ENCODE measurements at regions not wholly inside any gene's neighbourhood (a gene's known extent, or its start where the extent isn't known, plus 50 kb on each side); places are given as distances from the start of the nearest gene placed in this dataset.

DNA sequence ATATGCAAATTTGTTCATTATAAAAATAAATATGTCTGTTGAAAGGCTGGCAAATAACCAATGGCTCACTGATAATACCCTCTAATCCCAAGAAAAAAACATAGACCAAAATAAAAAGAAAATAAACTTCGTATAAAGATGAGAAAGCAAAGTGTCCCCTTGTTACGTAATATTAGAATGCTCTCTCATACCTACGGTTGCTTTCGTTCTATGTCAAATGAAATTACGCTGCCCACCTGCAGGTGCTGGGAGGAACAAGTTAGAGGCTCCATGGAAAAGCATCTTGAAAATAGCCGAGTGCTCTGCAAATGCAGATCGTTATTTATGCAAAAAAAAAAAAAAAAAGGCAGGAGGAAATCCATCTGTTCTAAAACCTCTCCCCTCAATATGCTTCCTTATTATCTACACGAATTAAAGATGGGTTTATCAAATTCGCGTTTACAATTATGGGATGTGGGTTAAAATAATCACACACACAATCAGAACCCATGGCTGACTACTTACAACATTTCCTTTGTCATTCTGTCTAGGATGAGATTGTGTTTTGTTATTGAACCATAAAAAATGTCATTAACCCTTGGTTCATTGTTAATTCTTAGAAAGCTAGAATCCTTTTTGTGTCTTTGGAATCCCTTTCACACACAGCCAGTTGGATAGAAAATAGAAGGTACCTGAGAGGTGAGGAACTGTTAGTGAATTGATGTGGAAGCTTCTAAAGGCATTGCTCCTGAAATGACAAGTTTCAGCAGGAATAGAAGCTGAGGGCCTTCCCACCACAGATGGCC is 268.6 kb downstream of the SETD4 start:
- H3K14ac ChIP-seq (ENCODE audit: insufficient read depth, low read length): no peak overlapping the region
- no peak overlapping the region for H2BK120ac ChIP-seq (ENCODE audit: low read depth, low read length, poor library complexity, severe bottlenecking)
- peaks cover 2 to 8% of the 10 kb centered on the region in 2 experiments; a peak in 4 of 5 replicates for H3K9me3 Mint-ChIP-seq
- H3K23ac ChIP-seq (ENCODE audit: insufficient read length, low read depth, low read length): no peak overlapping the region
- H4K8ac ChIP-seq (replicated peaks; ENCODE audit: insufficient read length, low read depth, low read length): no peak overlapping the region
- H4K20me1 ChIP-seq (ENCODE audit: control insufficient read depth, insufficient read depth, insufficient read length): no peaks in the 10 kb centered on the region
- H3K79me2 ChIP-seq (ENCODE audit: insufficient read depth, low read length): no peaks in the 10 kb centered on the region
- no peak overlapping the region for H2BK12ac ChIP-seq (ENCODE audit: insufficient read length, low read depth, low read length)
- no peak overlapping the region for H3K27ac Mint-ChIP-seq
- no peaks in the 10 kb centered on the region for H3K4me1 ChIP-seq (ENCODE audit: insufficient read depth, low read length)
- H2AK5ac ChIP-seq (ENCODE audit: insufficient read length, low read length): no peak overlapping the region
- no peak overlapping the region for H3K4me3 Mint-ChIP-seq
- H3K27me3 ChIP-seq (ENCODE audit: insufficient read depth, low read length): no peaks in the 10 kb centered on the region
- H3K4me1 Mint-ChIP-seq: no peaks in the 10 kb centered on the region
- H3K23me2 ChIP-seq (ENCODE audit: insufficient read length, low read depth, low read length, poor library complexity, severe bottlenecking): no peaks in the 10 kb centered on the region
- H3K36me3 Mint-ChIP-seq (ENCODE audit: insufficient read depth in 1 of 3, low read depth in 3 of 3): no peaks in the 10 kb centered on the region
- no peak overlapping the region for H3K27ac ChIP-seq (ENCODE audit: insufficient read length, low read depth, low read length)
- no peaks in the 10 kb centered on the region for H3K79me1 ChIP-seq (ENCODE audit: insufficient read depth, low read depth, low read length, poor library complexity, severe bottlenecking)
- no peak overlapping the region for H2BK15ac ChIP-seq (ENCODE audit: low read depth, low read length)
- H3K4ac ChIP-seq (ENCODE audit: low read depth, low read length): no peak overlapping the region
- no peak overlapping the region for H3T11ph ChIP-seq (ENCODE audit: low read length)
- H3K9ac ChIP-seq (ENCODE audit: extremely low read depth, insufficient read length, low read length): no peak overlapping the region
- H2BK20ac ChIP-seq (ENCODE audit: low read depth, low read length, poor library complexity, severe bottlenecking): no peak overlapping the region
- no peak overlapping the region for H2AFZ ChIP-seq (ENCODE audit: low read length)
- WGBS (ENCODE audit: extremely low coverage, insufficient read length, low lambda C conversion rate): no CpG with 5 or more reads among the region's 10 CpGs
- H2BK5ac ChIP-seq (ENCODE audit: insufficient read length, low read length): no peak overlapping the region
- no peak overlapping the region for H3K4me2 ChIP-seq (ENCODE audit: insufficient read depth, insufficient read length, low read length)
- DNase-seq: no peak
- H3K18ac ChIP-seq (ENCODE audit: insufficient read length, low read depth, low read length): no peak overlapping the region
- H4K5ac ChIP-seq (ENCODE audit: insufficient read length, low read depth, low read length): no peak overlapping the region
- peaks cover 1% of the 10 kb centered on the region; the same call in 1 of the 2 replicates for H3K27me3 Mint-ChIP-seq (ENCODE audit: low read depth)
- TF ChIP-seq, protein P1, sequence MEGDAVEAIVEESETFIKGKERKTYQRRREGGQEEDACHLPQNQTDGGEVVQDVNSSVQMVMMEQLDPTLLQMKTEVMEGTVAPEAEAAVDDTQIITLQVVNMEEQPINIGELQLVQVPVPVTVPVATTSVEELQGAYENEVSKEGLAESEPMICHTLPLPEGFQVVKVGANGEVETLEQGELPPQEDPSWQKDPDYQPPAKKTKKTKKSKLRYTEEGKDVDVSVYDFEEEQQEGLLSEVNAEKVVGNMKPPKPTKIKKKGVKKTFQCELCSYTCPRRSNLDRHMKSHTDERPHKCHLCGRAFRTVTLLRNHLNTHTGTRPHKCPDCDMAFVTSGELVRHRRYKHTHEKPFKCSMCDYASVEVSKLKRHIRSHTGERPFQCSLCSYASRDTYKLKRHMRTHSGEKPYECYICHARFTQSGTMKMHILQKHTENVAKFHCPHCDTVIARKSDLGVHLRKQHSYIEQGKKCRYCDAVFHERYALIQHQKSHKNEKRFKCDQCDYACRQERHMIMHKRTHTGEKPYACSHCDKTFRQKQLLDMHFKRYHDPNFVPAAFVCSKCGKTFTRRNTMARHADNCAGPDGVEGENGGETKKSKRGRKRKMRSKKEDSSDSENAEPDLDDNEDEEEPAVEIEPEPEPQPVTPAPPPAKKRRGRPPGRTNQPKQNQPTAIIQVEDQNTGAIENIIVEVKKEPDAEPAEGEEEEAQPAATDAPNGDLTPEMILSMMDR (conservative IDR thresholded peaks at IDR 0.05): no peak
- H4K91ac ChIP-seq (ENCODE audit: insufficient read length, low read depth, low read length): no peak overlapping the region
- H3K56ac ChIP-seq (ENCODE audit: insufficient read length, low read depth, low read length): no peak overlapping the region
- H3K9me3 ChIP-seq (ENCODE audit: control insufficient read depth, low read depth, low read length): no peaks in the 10 kb centered on the region

All from H9 (cell line).